ENCODE measurements at regions not wholly inside any gene's neighbourhood (a gene's known extent, or its start where the extent isn't known, plus 50 kb on each side); places are given as distances from the start of the nearest gene placed in this dataset.
"Not testable (repeated sequence)": the region's sequence is repeated elsewhere in the genome, so short reads cannot be mapped to it uniquely, and the experiment has no call there.

GRCh38 chr9:38253200-38253599 is 139.3 kb upstream of the ALDH1B1 start:
- no peak for FAIRE-seq

GRCh38 chr9:38251036-38251860 is 141.3 kb upstream of the ALDH1B1 start:
- no peak for FAIRE-seq

- FAIRE-seq, result no peak
Observed at GRCh38 chr9:38250279-38251035, 142.0 kb upstream of the ALDH1B1 start.

GRCh38 chr9:38249587-38250210 is 142.8 kb upstream of the ALDH1B1 start:
- FAIRE-seq, result no peak

GRCh38 chr9:38249049-38249448 is 143.5 kb upstream of the ALDH1B1 start:
- FAIRE-seq, result no peak

GRCh38 chr9:38246833-38247232 is 145.7 kb upstream of the ALDH1B1 start:
- no peak for FAIRE-seq

GRCh38 chr9:38244971-38245370 is 147.5 kb upstream of the ALDH1B1 start:
- no peak for FAIRE-seq

- FAIRE-seq, result no peak
Observed at GRCh38 chr9:38243993-38244392, 148.5 kb upstream of the ALDH1B1 start.

GRCh38 chr9:38242151-38242550 is 150.4 kb upstream of the ALDH1B1 start:
- FAIRE-seq, result not testable (repeated sequence)

GRCh38 chr9:38240051-38240450 is 152.5 kb upstream of the ALDH1B1 start:
- FAIRE-seq, result no peak

- no peak for FAIRE-seq
Observed at GRCh38 chr9:38235244-38235643, 157.3 kb upstream of the ALDH1B1 start.

- FAIRE-seq, result no peak
Observed at GRCh38 chr9:38234479-38235170, 157.9 kb upstream of the ALDH1B1 start.

- no peak for FAIRE-seq
Observed at GRCh38 chr9:38233796-38234355, 158.6 kb upstream of the ALDH1B1 start.

- no peak for FAIRE-seq
Observed at GRCh38 chr9:38233343-38233742, 159.2 kb upstream of the ALDH1B1 start.

- FAIRE-seq, result no peak
Observed at GRCh38 chr9:38232895-38233294, 159.6 kb upstream of the ALDH1B1 start.

- FAIRE-seq, result no peak
Observed at GRCh38 chr9:38229504-38230155, 160.6 kb upstream of the SHB start.

- no peak for FAIRE-seq
Observed at GRCh38 chr9:38229104-38229500, 160.1 kb upstream of the SHB start.

- no peak for FAIRE-seq
Observed at GRCh38 chr9:38228331-38229103, 159.5 kb upstream of the SHB start.

GRCh38 chr9:38227656-38228055 is 158.6 kb upstream of the SHB start:
- no peak for FAIRE-seq

GRCh38 chr9:38227061-38227540 is 158.1 kb upstream of the SHB start:
- no peak for FAIRE-seq

- FAIRE-seq, result no peak
Observed at GRCh38 chr9:38226491-38226951, 157.5 kb upstream of the SHB start.

Data from TTC549 (cell line).